Glutamatergic neuron (in vitro differentiated cells): ENCODE measurements at regions not wholly inside any gene's neighbourhood (a gene's known extent, or its start where the extent isn't known, plus 50 kb on each side); places are given as distances from the start of the nearest gene placed in this dataset.

Experiments used
- DNase-seq: peaks from one replicate; pipeline ENCODE4 v3.0.0; 2022
- H3K27ac Mint-ChIP-seq: one replicate; pipeline ENCODE4 v1.8.0; 2020; ENCODE audit warnings: mild to moderate bottlenecking, mixed read lengths, inconsistent platforms; ENCODE audit not compliant: unreplicated experiment
- H3K27me3 Mint-ChIP-seq: one replicate; pipeline ENCODE4 v1.8.0; 2020; ENCODE audit warnings: mild to moderate bottlenecking, moderate library complexity, mixed read lengths, inconsistent platforms; ENCODE audit not compliant: unreplicated experiment
- H3K36me3 Mint-ChIP-seq: one replicate; pipeline ENCODE4 v1.8.0; 2020; ENCODE audit warnings: mild to moderate bottlenecking, mixed read lengths, inconsistent platforms; ENCODE audit not compliant: unreplicated experiment
- H3K4me1 Mint-ChIP-seq: one replicate; pipeline ENCODE4 v1.8.0; 2020; ENCODE audit warnings: mild to moderate bottlenecking, low read depth, mixed read lengths, inconsistent platforms; ENCODE audit not compliant: unreplicated experiment
- H3K4me3 Mint-ChIP-seq: one replicate; pipeline ENCODE4 v1.8.0; 2020; ENCODE audit warnings: mild to moderate bottlenecking, mixed read lengths, inconsistent platforms; ENCODE audit not compliant: unreplicated experiment
- H3K9me3 Mint-ChIP-seq: one replicate; pipeline ENCODE4 v1.8.0; 2020; ENCODE audit warnings: mild to moderate bottlenecking, moderate library complexity, mixed read lengths, inconsistent platforms; ENCODE audit not compliant: unreplicated experiment
- TF ChIP-seq, protein P1 (sequence below): fragments of 200-600 bp; sonication (generic); IDR thresholded peaks from one replicate; pipeline ENCODE4 v1.5.0; 2021; ENCODE audit not compliant: partially characterized antibody, unreplicated experiment

DNA sequence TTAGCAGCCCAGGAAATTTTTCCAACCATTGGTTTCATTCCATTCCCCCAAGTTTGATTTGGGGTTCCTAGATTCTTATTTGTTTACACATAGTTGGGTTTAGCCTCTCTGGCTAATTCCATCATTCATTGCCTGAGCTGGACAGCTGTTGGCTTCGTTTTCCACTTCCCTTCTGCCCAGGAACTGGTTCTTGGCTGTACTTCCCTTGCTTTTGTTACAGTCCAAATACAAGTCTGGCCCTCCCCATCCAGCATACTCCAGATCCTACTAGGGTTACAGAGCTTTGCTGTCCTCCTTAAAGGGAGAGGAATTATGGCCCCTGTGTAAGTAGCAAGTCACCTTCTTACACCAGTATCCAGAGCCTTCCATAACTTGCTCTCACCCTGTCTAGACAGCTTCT lies 356.3 kb downstream of the FAT3 start:
- H3K4me1 Mint-ChIP-seq: peaks cover 2% of the 10 kb centered on the region
- H3K27me3 Mint-ChIP-seq: peaks cover 2% of the 10 kb centered on the region

GRCh38 chr11:92588393-92588792 lies 363.8 kb downstream of the FAT3 start:
- Mint-ChIP-seq H3K4me3 (no peak overlapping the region), H3K4me1 (peaks cover 6% of the 10 kb centered on the region), H3K36me3 (no peaks in the 10 kb centered on the region), H3K27me3 (peaks cover 2% of the 10 kb centered on the region), H3K9me3 (peaks cover 1% of the 10 kb centered on the region), H3K27ac (no peak overlapping the region)
- TF ChIP-seq, protein P1, sequence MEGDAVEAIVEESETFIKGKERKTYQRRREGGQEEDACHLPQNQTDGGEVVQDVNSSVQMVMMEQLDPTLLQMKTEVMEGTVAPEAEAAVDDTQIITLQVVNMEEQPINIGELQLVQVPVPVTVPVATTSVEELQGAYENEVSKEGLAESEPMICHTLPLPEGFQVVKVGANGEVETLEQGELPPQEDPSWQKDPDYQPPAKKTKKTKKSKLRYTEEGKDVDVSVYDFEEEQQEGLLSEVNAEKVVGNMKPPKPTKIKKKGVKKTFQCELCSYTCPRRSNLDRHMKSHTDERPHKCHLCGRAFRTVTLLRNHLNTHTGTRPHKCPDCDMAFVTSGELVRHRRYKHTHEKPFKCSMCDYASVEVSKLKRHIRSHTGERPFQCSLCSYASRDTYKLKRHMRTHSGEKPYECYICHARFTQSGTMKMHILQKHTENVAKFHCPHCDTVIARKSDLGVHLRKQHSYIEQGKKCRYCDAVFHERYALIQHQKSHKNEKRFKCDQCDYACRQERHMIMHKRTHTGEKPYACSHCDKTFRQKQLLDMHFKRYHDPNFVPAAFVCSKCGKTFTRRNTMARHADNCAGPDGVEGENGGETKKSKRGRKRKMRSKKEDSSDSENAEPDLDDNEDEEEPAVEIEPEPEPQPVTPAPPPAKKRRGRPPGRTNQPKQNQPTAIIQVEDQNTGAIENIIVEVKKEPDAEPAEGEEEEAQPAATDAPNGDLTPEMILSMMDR: no peak
- no peak for DNase-seq

More for the DNA sequence above, 356.3 kb downstream of the FAT3 start:
- Mint-ChIP-seq H3K9me3 (no peaks in the 10 kb centered on the region), H3K36me3 (no peaks in the 10 kb centered on the region), H3K27ac (no peak overlapping the region), H3K4me3 (no peak overlapping the region)
- no peak for DNase-seq
- TF ChIP-seq, protein P1: no peak

- Mint-ChIP-seq H3K4me1 (peaks cover 6% of the 10 kb centered on the region), H3K4me3 (no peak overlapping the region), H3K36me3 (no peaks in the 10 kb centered on the region), H3K27ac (no peak overlapping the region), H3K27me3 (peaks cover 2% of the 10 kb centered on the region), H3K9me3 (peaks cover 1% of the 10 kb centered on the region)
- DNase-seq: no peak
- TF ChIP-seq, protein P1: no peak
Observed at GRCh38 chr11:92589512-92589911, 364.9 kb downstream of the FAT3 start.

GRCh38 chr11:92591521-92591920 lies 366.9 kb downstream of the FAT3 start:
- Mint-ChIP-seq H3K27ac (no peak overlapping the region), H3K36me3 (no peaks in the 10 kb centered on the region), H3K9me3 (peaks cover 1% of the 10 kb centered on the region), H3K4me1 (peaks cover 7% of the 10 kb centered on the region), H3K4me3 (no peak overlapping the region), H3K27me3 (no peaks in the 10 kb centered on the region)
- DNase-seq: no peak
- TF ChIP-seq, protein P1: no peak

DNA sequence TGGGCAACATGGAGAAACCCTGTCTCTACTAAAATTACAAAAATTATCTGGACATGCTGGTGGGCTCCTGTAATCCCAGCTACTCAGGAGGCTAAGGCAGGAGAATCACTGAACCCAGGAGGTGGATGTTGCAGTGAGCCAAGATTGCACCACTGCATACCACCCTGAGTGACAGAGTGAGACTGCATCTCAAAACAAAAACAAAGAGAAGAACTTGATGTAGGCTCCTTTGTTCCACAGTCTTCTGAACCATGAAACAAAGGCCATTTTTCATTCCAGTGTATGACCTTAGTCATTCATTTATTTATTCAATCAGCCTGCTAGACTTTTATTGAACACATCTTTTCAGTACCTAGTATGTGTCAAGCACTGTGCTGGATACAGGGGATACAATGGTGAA lies 369.6 kb downstream of the FAT3 start:
- H3K4me1 Mint-ChIP-seq: peaks cover 7% of the 10 kb centered on the region
- DNase-seq: no peak
- no peak overlapping the region for H3K4me3 Mint-ChIP-seq
- no peaks in the 10 kb centered on the region for H3K36me3 Mint-ChIP-seq
- TF ChIP-seq, protein P1: no peak
- H3K27me3 Mint-ChIP-seq: no peaks in the 10 kb centered on the region
- peaks cover 3% of the 10 kb centered on the region for H3K9me3 Mint-ChIP-seq
- H3K27ac Mint-ChIP-seq: no peak overlapping the region
